Fibroblast of lung (primary cell): ENCODE measurements at regions not wholly inside any gene's neighbourhood (a gene's known extent, or its start where the extent isn't known, plus 50 kb on each side); places are given as distances from the start of the nearest gene placed in this dataset.

Experiments
- DNase-seq, 2 donors: peaks; one replicate each; pipeline versions ENCODE4 v3.0.0 to v3.0.0-alpha.2; 2010; ENCODE audit warnings: low read depth in 2 of 2
- H2AFZ ChIP-seq: 2 replicates; pipeline ENCODE4 v1.5.1; 2012; ENCODE audit warnings: low read length, control low read depth, inconsistent platforms
- H3K27ac ChIP-seq: 2 replicates; pipeline ENCODE4 v1.5.1; 2011; ENCODE audit warnings: low read length, control low read depth; ENCODE audit not compliant: insufficient read depth
- H3K27me3 ChIP-seq: 2 replicates; pipeline ENCODE4 v1.5.1; 2011; ENCODE audit warnings: mild to moderate bottlenecking, low read length; ENCODE audit not compliant: control insufficient read depth, insufficient read depth
- H3K36me3 ChIP-seq: 2 replicates; pipeline ENCODE4 v1.5.1; 2011; ENCODE audit warnings: low read length; ENCODE audit not compliant: control insufficient read depth, insufficient read depth
- H3K4me1 ChIP-seq: 2 replicates; pipeline ENCODE4 v1.5.1; 2011; ENCODE audit warnings: low read length; ENCODE audit not compliant: control insufficient read depth, insufficient read depth; ENCODE audit errors: extremely low read depth
- H3K4me2 ChIP-seq: 2 replicates; pipeline ENCODE4 v1.5.1; 2011; ENCODE audit warnings: low read length, control low read depth; ENCODE audit not compliant: insufficient read depth; ENCODE audit errors: extremely low read depth
- H3K4me3 ChIP-seq, 4 experiments: fragments of 200-600 bp in 1 of 4; sonication (generic) in 1 of 4; replicated peaks in 1 of 4; 2 replicates each; pipeline ENCODE4 v1.5.1; 2011 to 2016; ENCODE audit warnings: low read length in 4 of 4, low read depth in 3 of 4, mild to moderate bottlenecking in 3 of 4, control low read depth in 2 of 4, inconsistent platforms in 1 of 4, mixed read lengths in 1 of 4; ENCODE audit not compliant: insufficient read depth in 1 of 4; ENCODE audit errors: control extremely low read depth in 1 of 4
- H3K79me2 ChIP-seq: 2 replicates; pipeline ENCODE4 v1.5.1; 2012; ENCODE audit warnings: mild to moderate bottlenecking, low read length, inconsistent platforms; ENCODE audit not compliant: control insufficient read depth, insufficient read depth
- H3K9ac ChIP-seq: 2 replicates; pipeline ENCODE4 v1.5.1; 2011; ENCODE audit warnings: mild to moderate bottlenecking, low read length, control low read depth; ENCODE audit not compliant: insufficient read depth
- H3K9me3 ChIP-seq: 2 replicates; pipeline ENCODE4 v1.5.1; 2012; ENCODE audit warnings: low read depth, low read length; ENCODE audit not compliant: control insufficient read depth, insufficient read depth
- H4K20me1 ChIP-seq: 2 replicates; pipeline ENCODE4 v1.5.1; 2011; ENCODE audit warnings: low read length; ENCODE audit not compliant: control insufficient read depth, insufficient read depth; ENCODE audit errors: extremely low read depth
- EZH2 ChIP-seq: IDR thresholded peaks from 2 replicates; pipeline ENCODE4 v1.5.1; 2012; ENCODE audit warnings: low read length, control low read depth, mild to moderate bottlenecking; ENCODE audit errors: missing control alignments
- TF ChIP-seq, protein P1 (sequence below), 2 donors: IDR thresholded peaks in 1 of 2; conservative IDR thresholded peaks in 1 of 2; 1 replicate in 1 of 2; 2 replicates in 1 of 2; pipeline ENCODE4 v1.5.1; 2011 to 2012; ENCODE audit warnings: low read length in 2 of 2, control low read depth in 1 of 2, inconsistent platforms in 1 of 2, low read depth in 1 of 2, mild to moderate bottlenecking in 1 of 2

DNA sequence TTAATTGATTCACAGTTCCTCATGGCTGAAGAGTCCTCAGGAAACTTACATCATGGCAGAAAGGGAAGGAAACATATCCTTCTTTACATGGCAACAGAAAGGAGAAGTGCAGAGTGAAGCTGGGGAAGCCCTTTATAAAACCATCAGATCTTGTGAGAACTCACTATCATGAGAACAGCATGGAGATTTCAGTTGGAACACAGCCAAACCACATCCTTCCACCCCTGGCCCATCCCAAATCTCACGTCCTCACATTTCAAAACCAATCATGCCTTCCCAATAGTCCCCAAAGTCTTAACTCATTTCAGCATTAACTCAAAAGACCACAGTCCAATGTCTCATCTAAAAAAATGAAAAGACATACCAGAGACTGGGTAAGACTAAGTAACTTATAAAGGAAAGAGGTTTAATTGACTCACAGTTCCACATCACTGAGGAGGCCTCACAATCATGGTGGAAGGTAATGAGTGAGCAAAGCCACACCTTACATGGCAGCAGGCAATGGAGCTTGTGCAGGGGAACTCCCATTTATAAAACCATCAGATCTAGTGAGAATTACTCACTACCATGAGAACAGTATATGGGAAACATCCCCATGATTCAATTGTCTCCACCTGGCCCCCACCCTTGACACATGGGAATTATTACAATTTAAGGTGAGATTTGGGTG lies 105.2 kb downstream of the MRPL39 start:
- no peak overlapping the region for H3K27ac ChIP-seq
- no peaks in the 10 kb centered on the region for H3K4me1 ChIP-seq
- H3K27me3 ChIP-seq: no peaks in the 10 kb centered on the region
- no peak overlapping the region for H3K9ac ChIP-seq
- H3K9me3 ChIP-seq: no peaks in the 10 kb centered on the region
- H3K79me2 ChIP-seq: no peaks in the 10 kb centered on the region
- no peak overlapping the region for H2AFZ ChIP-seq
- no peaks in the 10 kb centered on the region for H4K20me1 ChIP-seq
- no peaks in the 10 kb centered on the region for H3K36me3 ChIP-seq
- no peak for DNase-seq
- TF ChIP-seq, protein P1, sequence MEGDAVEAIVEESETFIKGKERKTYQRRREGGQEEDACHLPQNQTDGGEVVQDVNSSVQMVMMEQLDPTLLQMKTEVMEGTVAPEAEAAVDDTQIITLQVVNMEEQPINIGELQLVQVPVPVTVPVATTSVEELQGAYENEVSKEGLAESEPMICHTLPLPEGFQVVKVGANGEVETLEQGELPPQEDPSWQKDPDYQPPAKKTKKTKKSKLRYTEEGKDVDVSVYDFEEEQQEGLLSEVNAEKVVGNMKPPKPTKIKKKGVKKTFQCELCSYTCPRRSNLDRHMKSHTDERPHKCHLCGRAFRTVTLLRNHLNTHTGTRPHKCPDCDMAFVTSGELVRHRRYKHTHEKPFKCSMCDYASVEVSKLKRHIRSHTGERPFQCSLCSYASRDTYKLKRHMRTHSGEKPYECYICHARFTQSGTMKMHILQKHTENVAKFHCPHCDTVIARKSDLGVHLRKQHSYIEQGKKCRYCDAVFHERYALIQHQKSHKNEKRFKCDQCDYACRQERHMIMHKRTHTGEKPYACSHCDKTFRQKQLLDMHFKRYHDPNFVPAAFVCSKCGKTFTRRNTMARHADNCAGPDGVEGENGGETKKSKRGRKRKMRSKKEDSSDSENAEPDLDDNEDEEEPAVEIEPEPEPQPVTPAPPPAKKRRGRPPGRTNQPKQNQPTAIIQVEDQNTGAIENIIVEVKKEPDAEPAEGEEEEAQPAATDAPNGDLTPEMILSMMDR (conservative IDR thresholded peaks at IDR 0.05 in 1 of 2, IDR thresholded peaks at IDR 0.05 in 1 of 2; ENCODE audit: low read depth in 1 of 2, low read length in 2 of 2): no peak
- no peak for TF ChIP-seq EZH2
- no peak overlapping the region for H3K4me3 ChIP-seq
- no peak overlapping the region for H3K4me2 ChIP-seq

DNA sequence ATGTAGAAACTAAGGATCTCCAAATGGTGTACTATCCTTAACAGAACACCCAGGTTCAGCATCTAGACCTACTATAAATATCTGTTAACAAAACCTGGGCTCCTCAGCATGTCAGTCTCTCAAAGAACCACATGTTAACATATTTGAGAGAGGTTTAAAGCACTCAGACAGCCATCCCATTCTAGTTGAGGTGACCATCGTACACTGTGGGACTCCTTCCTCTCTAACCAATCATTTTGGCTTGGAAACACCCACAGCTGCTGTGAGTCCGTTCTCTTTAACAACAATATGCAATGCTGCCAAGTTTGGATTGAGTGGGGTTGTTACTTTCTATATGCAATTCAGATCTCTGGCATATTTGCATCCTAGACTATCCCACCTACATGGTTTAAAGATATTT lies 105.8 kb downstream of the MRPL39 start:
- no peak overlapping the region for H3K4me3 ChIP-seq
- no peak overlapping the region for H3K27ac ChIP-seq
- no peak overlapping the region for H3K9ac ChIP-seq
- H3K79me2 ChIP-seq: no peaks in the 10 kb centered on the region
- H4K20me1 ChIP-seq: no peaks in the 10 kb centered on the region
- no peak for DNase-seq
- no peaks in the 10 kb centered on the region for H3K4me1 ChIP-seq
- no peaks in the 10 kb centered on the region for H3K27me3 ChIP-seq
- H3K36me3 ChIP-seq: no peaks in the 10 kb centered on the region
- no peak overlapping the region for H3K4me2 ChIP-seq
- H2AFZ ChIP-seq: no peak overlapping the region
- no peaks in the 10 kb centered on the region for H3K9me3 ChIP-seq
- TF ChIP-seq, protein P1 (conservative IDR thresholded peaks at IDR 0.05 in 1 of 2, IDR thresholded peaks at IDR 0.05 in 1 of 2; ENCODE audit: low read depth in 1 of 2, low read length in 2 of 2): no peak
- TF ChIP-seq EZH2: no peak

DNA sequence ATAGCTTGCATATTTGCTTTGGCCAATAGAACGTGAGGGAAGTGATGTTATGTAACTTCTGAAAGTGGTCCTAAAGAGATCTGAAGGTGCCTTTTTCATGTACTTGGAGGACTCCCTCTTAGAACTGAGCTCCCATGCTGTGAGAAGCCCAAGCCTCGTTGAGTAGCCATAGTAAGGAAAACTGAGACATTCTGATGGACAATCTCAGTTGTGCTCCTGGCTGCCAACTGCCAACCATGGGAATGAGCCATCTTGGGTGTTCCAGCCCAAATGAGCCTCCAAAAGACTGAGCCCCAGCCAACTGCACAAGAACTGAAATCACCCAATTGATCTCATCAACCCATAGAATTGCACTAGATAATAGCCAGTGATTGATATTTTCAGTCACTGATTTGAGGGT lies 106.7 kb downstream of the MRPL39 start:
- Histone ChIP-seq H3K36me3 (no peaks in the 10 kb centered on the region), H3K27me3 (no peaks in the 10 kb centered on the region), H3K4me2 (no peak overlapping the region), H3K4me1 (no peaks in the 10 kb centered on the region), H3K27ac (no peak overlapping the region), H3K9me3 (no peaks in the 10 kb centered on the region), H3K4me3 (no peak overlapping the region), H3K79me2 (no peaks in the 10 kb centered on the region), H2AFZ (no peak overlapping the region), H3K9ac (no peak overlapping the region), H4K20me1 (no peaks in the 10 kb centered on the region)
- TF ChIP-seq, protein P1 (conservative IDR thresholded peaks at IDR 0.05 in 1 of 2, IDR thresholded peaks at IDR 0.05 in 1 of 2; ENCODE audit: low read depth in 1 of 2, low read length in 2 of 2): no peak
- TF ChIP-seq EZH2: no peak
- no peak for DNase-seq
